HG02870 (cell line): ENCODE measurements at regions not wholly inside any gene's neighbourhood (a gene's known extent, or its start where the extent isn't known, plus 50 kb on each side); places are given as distances from the start of the nearest gene placed in this dataset.

ENCODE experiments used
- ATAC-seq: cut with Tn5 transposase; IDR thresholded peaks from one replicate; pipeline ENCODE4 v1.9.1; 2021; ENCODE audit warnings: mild to moderate bottlenecking, moderate library complexity; ENCODE audit not compliant: unreplicated experiment

- ATAC-seq, result no peak
These were observed 82.2 kb downstream of the COPS8 start for GRCh38 chr2:237167934-237168333.

- no peak for ATAC-seq
These were observed 84.3 kb downstream of the COPS8 start for GRCh38 chr2:237170020-237170419.

DNA sequence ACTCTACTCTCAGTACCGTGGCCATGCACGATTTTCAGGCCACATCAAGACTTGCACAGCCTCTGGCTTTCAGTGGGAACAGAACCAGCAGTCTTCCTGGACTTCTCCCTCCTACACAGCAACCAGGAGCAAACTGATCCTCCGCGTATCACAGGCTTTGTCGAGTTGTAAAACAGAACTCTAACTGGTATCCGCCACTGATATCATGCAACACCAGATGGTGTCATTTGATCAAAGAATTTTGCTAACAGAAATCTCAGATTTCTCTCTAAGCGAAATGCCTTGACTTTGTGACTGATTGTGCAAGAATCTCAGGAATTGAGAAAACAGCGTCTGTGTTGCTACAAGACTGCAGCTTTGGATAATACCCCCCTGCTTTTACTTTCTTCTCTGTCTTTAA is 85.7 kb downstream of the COPS8 start:
- no peak for ATAC-seq

DNA sequence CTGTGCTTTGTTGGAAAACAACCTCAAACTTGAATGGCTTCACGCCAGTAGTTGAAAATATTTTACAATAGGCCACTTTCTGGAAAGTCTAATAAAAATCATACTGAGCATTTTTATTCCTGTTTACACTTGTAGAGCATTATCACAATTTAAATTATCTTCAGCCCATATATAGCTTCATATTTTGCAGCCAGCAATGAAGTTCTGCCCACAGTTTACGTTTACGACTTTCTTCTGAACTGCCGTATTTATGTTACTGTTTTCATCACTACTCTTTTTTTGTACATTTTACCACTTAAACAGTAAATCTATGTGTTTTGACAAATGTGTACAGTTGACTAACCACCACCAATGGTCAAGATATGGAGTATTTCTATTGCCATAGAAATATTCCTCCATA is 86.2 kb downstream of the COPS8 start:
- no peak for ATAC-seq

DNA sequence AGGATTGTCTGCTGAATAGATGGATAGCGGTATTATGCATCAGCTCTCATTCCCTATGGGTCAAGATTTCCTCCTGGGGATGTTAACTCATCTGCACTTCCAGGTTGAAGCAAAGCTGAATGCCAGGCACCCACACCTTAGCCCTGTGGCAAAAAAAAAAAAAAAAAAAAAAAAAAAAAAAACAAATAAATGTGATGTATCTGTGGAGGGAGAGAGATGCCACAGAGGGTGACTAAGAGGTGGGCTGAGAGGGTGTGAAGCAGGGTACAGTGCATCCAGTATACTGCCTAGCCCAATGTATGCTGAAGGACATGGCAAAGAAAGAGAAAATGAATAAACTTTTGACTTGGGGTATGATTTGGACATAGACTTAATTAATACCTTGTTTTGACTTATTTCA is 91.4 kb downstream of the COPS8 start:
- ATAC-seq, result no peak

DNA sequence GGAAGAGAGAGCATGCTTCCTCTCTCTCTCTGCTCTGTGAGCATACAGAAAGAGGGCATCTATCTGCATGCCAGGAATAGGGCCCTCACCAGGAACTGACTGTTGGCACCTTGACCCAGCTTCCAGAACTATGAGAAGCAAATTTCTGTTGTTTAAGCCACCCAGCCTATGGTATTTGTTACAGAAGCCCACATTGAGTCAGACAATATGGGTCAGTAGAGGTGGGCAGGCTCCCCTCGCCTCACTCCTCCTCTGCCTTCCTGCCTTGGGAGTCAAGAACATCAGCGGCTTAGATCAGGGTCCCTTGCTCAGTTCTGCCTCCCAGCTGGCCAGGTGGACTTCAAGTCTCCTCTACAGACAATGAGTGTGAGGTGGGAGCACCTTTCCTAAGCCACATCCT is 92.3 kb downstream of the COPS8 start:
- ATAC-seq, result no peak

- no peak for ATAC-seq
These were observed 92.7 kb downstream of the COPS8 start for GRCh38 chr2:237178396-237178795.

- ATAC-seq, result no peak
These were observed 93.5 kb downstream of the COPS8 start for GRCh38 chr2:237179161-237179560.

DNA sequence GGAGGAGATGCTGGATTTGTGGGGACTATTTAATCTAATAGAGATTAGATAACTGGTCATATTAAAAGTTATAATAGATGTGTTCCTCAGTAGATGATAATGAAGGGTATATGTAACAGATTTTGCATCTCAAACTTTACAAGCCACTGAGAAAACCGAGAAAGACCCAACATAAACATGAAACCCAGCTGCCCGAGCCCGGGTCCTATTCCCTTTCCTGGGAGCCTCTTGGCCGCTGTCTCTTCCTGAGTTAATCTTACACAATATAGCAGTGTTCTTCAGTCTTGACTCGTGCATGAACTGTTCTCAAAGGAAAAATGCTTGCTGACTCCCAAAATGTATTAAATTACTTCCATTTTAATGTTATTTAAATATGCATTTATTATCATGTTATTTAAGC is 94.5 kb downstream of the COPS8 start:
- ATAC-seq, result no peak

DNA sequence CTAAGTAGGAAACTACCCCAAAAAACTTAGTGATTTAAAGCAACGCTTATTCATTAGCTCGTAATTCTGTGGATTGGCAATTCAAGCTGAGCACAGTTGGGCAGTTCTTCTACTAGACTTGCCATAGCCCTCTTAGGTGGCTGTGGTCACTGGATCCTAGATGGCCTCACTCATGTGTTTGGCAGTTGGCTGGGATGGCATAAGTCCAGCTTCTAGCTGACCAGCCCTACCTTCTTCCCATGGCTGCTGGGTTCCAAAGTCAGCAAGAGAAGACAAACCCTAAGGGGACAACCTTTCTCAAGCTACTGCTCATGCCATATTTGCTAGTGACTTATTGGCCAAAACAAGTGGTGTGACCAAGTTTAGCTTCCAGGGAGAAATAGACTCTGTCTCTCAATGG is 95.3 kb downstream of the COPS8 start:
- no peak for ATAC-seq

GRCh38 chr2:237181844-237182243 is 96.2 kb downstream of the COPS8 start:
- no peak for ATAC-seq

DNA sequence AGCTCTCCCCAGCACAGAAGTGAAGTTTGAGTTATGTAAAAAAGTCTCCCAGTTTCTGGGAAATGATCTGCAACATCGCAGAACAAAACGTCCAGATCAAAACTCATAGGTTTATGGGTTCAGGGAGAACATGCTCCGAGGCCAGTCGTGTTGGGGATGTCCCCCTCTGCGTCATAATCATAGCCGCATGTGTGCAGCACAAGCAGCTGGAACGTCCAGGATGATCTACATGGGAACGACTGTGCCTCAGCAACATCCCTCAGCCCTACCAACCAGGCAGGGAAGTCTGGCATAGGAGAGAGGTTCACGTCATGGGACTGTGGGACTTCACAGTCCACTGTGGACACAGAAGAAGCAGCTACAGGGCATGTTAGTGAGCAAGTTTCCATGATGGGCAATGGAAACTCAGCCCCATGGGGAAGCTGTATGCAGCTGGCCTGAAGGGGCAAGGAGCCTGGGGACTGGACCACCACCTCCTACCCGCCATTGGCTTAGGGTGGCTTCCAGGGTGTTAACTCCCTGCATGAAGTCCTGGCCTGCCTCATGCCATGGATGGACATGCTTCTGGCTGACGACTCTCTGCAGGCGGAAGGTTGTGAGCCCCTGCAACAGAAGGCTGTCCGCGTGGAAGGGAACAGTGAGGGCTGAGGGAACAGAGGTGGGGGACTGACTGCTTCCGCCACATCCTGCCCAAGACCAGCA is 96.9 kb downstream of the COPS8 start:
- ATAC-seq, result no peak

GRCh38 chr2:237184192-237184918 is 98.7 kb downstream of the COPS8 start:
- ATAC-seq, result no peak

DNA sequence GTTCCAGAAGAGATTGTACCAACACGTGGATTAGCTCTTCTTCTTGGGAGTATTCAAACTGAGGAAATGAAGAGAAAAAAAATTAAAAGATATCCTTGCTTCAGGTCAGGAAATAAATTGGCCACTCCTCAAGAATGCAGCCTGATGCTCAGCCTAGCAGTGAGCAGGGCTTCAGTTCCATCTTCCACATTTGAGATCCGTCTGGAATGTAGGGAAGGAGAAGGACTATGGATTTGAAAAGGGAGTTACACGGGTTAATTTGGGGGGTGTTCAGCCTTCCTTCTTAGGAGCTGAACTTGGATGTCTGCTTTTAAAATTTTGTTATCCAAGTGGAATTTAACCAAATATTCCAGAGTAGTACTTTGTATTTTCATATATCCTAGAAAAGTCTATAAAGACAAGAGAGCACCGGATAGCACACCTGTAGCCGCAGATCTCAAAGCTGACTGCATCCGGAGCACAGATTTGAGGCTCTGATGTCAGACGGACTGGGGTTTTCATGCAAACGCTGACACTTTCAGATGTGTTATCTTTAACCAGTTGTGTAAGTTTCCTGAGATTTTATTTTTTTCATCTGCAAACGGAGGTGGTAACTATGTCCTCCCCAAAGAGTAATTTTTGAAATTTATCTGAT is 99.3 kb downstream of the COPS8 start:
- no peak for ATAC-seq

GRCh38 chr2:237185553-237185925 is 99.8 kb downstream of the COPS8 start:
- no peak for ATAC-seq

DNA sequence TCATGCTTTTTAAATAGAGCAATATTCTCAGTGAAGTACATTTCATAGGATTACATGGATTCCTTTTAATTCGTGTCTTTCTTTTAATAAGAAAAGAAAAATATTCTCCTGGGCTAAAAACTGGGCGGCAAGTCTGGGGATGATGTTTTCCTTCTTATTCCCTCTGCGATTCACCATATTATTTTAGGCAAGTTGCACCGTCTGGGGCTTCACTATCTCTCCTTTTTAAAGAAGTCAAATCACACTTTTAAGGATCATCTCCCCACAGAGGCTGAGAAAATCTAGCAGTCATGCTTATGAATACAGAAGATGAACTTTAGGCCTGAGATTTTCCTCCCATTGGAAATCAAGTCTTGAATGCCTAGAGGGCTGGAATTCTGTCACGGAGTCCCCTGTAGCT is 104.1 kb downstream of the COPS8 start:
- no peak for ATAC-seq

DNA sequence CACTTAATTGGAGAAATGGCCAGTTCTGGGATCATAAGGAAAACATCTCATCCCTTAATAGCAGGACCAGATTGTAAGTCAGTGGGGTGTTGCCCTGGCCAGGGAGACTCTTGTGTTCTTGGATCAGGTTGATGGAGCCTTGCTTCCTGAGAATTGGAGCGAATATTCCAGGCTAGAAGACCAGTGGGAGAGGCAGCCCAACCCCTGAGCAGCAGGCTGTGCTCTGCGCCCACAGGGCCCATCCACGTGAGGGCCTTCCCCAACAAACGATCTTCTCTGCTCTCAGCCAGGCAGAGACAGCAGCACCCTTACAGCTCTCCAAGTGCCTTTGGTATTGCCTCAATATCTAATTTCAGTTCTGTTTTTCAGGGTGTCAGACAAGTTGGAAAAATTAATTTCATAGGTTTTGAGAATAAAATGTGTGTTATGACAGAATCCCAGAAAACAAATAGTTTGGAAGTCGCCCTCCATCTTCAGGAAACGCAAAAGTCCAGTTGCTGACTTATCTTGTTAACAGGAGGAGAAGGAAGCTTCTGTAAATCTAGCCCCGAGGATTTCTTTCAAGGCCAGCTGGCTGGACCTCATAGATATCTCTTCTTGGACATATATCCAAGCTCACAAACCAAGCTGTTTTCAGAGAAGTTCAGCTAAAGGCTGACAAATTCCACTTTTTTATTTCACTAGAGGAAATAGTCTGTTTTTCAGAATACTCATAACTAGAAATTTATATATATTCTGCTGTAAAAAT is 105.5 kb downstream of the COPS8 start:
- ATAC-seq, result no peak

GRCh38 chr2:237191714-237192081 is 106.0 kb downstream of the COPS8 start:
- no peak for ATAC-seq

GRCh38 chr2:237192881-237193280 is 107.2 kb downstream of the COPS8 start:
- no peak for ATAC-seq

DNA sequence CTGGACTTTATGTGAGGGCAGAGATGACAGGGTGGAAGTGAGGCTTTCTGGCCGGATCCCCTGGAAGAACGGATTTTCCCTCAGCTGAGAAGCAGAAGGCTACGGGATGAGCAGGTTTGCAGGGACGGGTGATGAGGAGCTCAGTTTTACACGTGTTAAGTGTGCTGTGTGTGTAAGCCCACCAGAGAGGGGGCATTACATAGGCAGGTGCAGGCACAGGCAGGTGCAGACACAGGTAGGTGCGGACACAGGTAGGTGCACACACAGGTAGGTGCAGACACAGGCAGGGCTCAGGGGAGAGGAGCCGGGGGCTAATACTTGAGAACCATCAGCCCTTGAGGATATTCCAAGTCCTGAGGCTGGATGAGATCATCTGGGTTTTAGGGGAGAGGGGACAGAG is 107.7 kb downstream of the COPS8 start:
- no peak for ATAC-seq

DNA sequence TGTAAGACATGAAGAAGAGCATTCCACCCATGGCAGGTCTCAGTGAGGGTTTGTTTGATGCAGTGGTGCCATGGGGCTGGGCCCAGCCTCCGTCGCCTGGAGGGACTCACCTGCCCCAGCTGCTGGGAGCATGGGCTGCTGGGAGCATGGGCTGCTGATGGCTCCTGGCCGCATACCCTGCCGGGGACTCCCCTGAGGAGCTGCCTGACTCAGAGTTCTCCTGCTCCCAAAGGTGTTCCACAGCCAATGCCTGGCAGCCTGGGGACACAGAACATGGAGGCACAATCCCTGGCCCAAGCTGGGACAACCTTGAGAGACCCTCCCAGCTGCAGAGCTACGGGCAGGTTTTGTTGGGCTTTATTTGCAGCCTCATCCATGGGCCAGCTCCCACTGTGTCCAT is 108.4 kb downstream of the COPS8 start:
- ATAC-seq, result no peak

- no peak for ATAC-seq
These were observed 109.2 kb downstream of the COPS8 start for GRCh38 chr2:237194906-237195305.
